ENCODE measurements at regions not wholly inside any gene's neighbourhood (a gene's known extent, or its start where the extent isn't known, plus 50 kb on each side); places are given as distances from the start of the nearest gene placed in this dataset.
A peak's percentile ranks its signal among the peaks of the same experiment; 100 is the strongest.

- no peaks in the 10 kb centered on the region for H3K27me3 ChIP-seq (ENCODE audit: control insufficient read depth, insufficient read depth, low read length)
- no peaks in the 10 kb centered on the region for H3K9me3 ChIP-seq (ENCODE audit: control insufficient read depth, insufficient read depth, low read depth, low read length)
- H3K9ac ChIP-seq (ENCODE audit: low read length): no peak overlapping the region
- H3K4me1 ChIP-seq (ENCODE audit: control insufficient read depth, insufficient read depth, low read length): no peaks in the 10 kb centered on the region
- no peak overlapping the region for H3K27ac ChIP-seq (ENCODE audit: low read depth, low read length)
- H3K36me3 ChIP-seq (ENCODE audit: control insufficient read depth, insufficient read depth, low read length): no peaks in the 10 kb centered on the region
- H3K4me3 ChIP-seq (ENCODE audit: low read depth, low read length): no peak overlapping the region
Measured at GRCh38 chr7:35480806-35481205, 214.1 kb downstream of the HERPUD2 start.

GRCh38 chr7:35477609-35478008, 217.3 kb downstream of the HERPUD2 start:
- Histone ChIP-seq H3K9ac (ENCODE audit: low read length) (no peak overlapping the region), H3K27me3 (ENCODE audit: control insufficient read depth, insufficient read depth, low read length) (no peaks in the 10 kb centered on the region), H3K36me3 (ENCODE audit: control insufficient read depth, insufficient read depth, low read length) (no peaks in the 10 kb centered on the region), H3K9me3 (ENCODE audit: control insufficient read depth, insufficient read depth, low read depth, low read length) (no peaks in the 10 kb centered on the region), H3K27ac (ENCODE audit: low read depth, low read length) (no peak overlapping the region), H3K4me3 (ENCODE audit: low read depth, low read length) (no peak overlapping the region), H3K4me1 (ENCODE audit: control insufficient read depth, insufficient read depth, low read length) (no peaks in the 10 kb centered on the region)

- Histone ChIP-seq H3K9ac (ENCODE audit: low read length) (no peak overlapping the region), H3K4me1 (ENCODE audit: control insufficient read depth, insufficient read depth, low read length) (no peaks in the 10 kb centered on the region), H3K9me3 (ENCODE audit: control insufficient read depth, insufficient read depth, low read depth, low read length) (no peaks in the 10 kb centered on the region), H3K27ac (ENCODE audit: low read depth, low read length) (no peak overlapping the region), H3K4me3 (ENCODE audit: low read depth, low read length) (no peak overlapping the region), H3K36me3 (ENCODE audit: control insufficient read depth, insufficient read depth, low read length) (no peaks in the 10 kb centered on the region), H3K27me3 (ENCODE audit: control insufficient read depth, insufficient read depth, low read length) (no peaks in the 10 kb centered on the region)
Measured at GRCh38 chr7:35474100-35474499, 220.2 kb upstream of the TBX20 start.

- H3K4me1 ChIP-seq (ENCODE audit: control insufficient read depth, insufficient read depth, low read length): no peaks in the 10 kb centered on the region
- no peak overlapping the region for H3K9ac ChIP-seq (ENCODE audit: low read length)
- H3K36me3 ChIP-seq (ENCODE audit: control insufficient read depth, insufficient read depth, low read length): no peaks in the 10 kb centered on the region
- H3K27ac ChIP-seq (ENCODE audit: low read depth, low read length): no peak overlapping the region
- H3K27me3 ChIP-seq (ENCODE audit: control insufficient read depth, insufficient read depth, low read length): no peaks in the 10 kb centered on the region
- H3K4me3 ChIP-seq (ENCODE audit: low read depth, low read length): no peak overlapping the region
- H3K9me3 ChIP-seq (ENCODE audit: control insufficient read depth, insufficient read depth, low read depth, low read length): no peaks in the 10 kb centered on the region
Measured at GRCh38 chr7:35468606-35469005, 214.7 kb upstream of the TBX20 start.

GRCh38 chr7:35467456-35467978, 213.6 kb upstream of the TBX20 start:
- Histone ChIP-seq H3K36me3 (ENCODE audit: control insufficient read depth, insufficient read depth, low read length) (no peaks in the 10 kb centered on the region), H3K4me1 (ENCODE audit: control insufficient read depth, insufficient read depth, low read length) (no peaks in the 10 kb centered on the region), H3K9ac (ENCODE audit: low read length) (no peak overlapping the region), H3K27ac (ENCODE audit: low read depth, low read length) (no peak overlapping the region), H3K9me3 (ENCODE audit: control insufficient read depth, insufficient read depth, low read depth, low read length) (no peaks in the 10 kb centered on the region), H3K27me3 (ENCODE audit: control insufficient read depth, insufficient read depth, low read length) (no peaks in the 10 kb centered on the region), H3K4me3 (ENCODE audit: low read depth, low read length) (no peak overlapping the region)

- Histone ChIP-seq H3K9me3 (ENCODE audit: control insufficient read depth, insufficient read depth, low read depth, low read length) (no peaks in the 10 kb centered on the region), H3K4me3 (ENCODE audit: low read depth, low read length) (no peak overlapping the region), H3K36me3 (ENCODE audit: control insufficient read depth, insufficient read depth, low read length) (no peaks in the 10 kb centered on the region), H3K9ac (ENCODE audit: low read length) (no peak overlapping the region), H3K27ac (ENCODE audit: low read depth, low read length) (no peak overlapping the region), H3K27me3 (ENCODE audit: control insufficient read depth, insufficient read depth, low read length) (no peaks in the 10 kb centered on the region), H3K4me1 (ENCODE audit: control insufficient read depth, insufficient read depth, low read length) (no peaks in the 10 kb centered on the region)
Measured at GRCh38 chr7:35465791-35466336, 212.0 kb upstream of the TBX20 start.

GRCh38 chr7:35463751-35464150, 209.9 kb upstream of the TBX20 start:
- no peaks in the 10 kb centered on the region; the same call in 1 of the 2 replicates for H3K9me3 ChIP-seq (ENCODE audit: control insufficient read depth, insufficient read depth, low read depth, low read length)
- H3K36me3 ChIP-seq (ENCODE audit: control insufficient read depth, insufficient read depth, low read length): no peaks in the 10 kb centered on the region
- no peak overlapping the region for H3K4me3 ChIP-seq (ENCODE audit: low read depth, low read length)
- no peak overlapping the region for H3K27ac ChIP-seq (ENCODE audit: low read depth, low read length)
- H3K4me1 ChIP-seq (ENCODE audit: control insufficient read depth, insufficient read depth, low read length): no peaks in the 10 kb centered on the region
- no peaks in the 10 kb centered on the region for H3K27me3 ChIP-seq (ENCODE audit: control insufficient read depth, insufficient read depth, low read length)
- no peak overlapping the region for H3K9ac ChIP-seq (ENCODE audit: low read length)

GRCh38 chr7:35463176-35463700, 209.3 kb upstream of the TBX20 start:
- no peaks in the 10 kb centered on the region; the same call in 1 of the 2 replicates for H3K9me3 ChIP-seq (ENCODE audit: control insufficient read depth, insufficient read depth, low read depth, low read length)
- no peaks in the 10 kb centered on the region for H3K4me1 ChIP-seq (ENCODE audit: control insufficient read depth, insufficient read depth, low read length)
- H3K27ac ChIP-seq (ENCODE audit: low read depth, low read length): no peak overlapping the region
- H3K27me3 ChIP-seq (ENCODE audit: control insufficient read depth, insufficient read depth, low read length): no peaks in the 10 kb centered on the region
- no peaks in the 10 kb centered on the region for H3K36me3 ChIP-seq (ENCODE audit: control insufficient read depth, insufficient read depth, low read length)
- no peak overlapping the region for H3K9ac ChIP-seq (ENCODE audit: low read length)
- no peak overlapping the region for H3K4me3 ChIP-seq (ENCODE audit: low read depth, low read length)

GRCh38 chr7:35454575-35455385, 200.9 kb upstream of the TBX20 start:
- peaks cover 25% of the 10 kb centered on the region for H3K27me3 ChIP-seq (ENCODE audit: control insufficient read depth, insufficient read depth, low read length)
- no peaks in the 10 kb centered on the region; the same call in 1 of the 2 replicates for H3K4me1 ChIP-seq (ENCODE audit: control insufficient read depth, insufficient read depth, low read length)
- H3K27ac ChIP-seq (ENCODE audit: low read depth, low read length): no peak overlapping the region
- H3K4me3 ChIP-seq (ENCODE audit: low read depth, low read length): peak overlapping the region; percentile 49; the same call in 1 of the 2 replicates
- H3K9me3 ChIP-seq (ENCODE audit: control insufficient read depth, insufficient read depth, low read depth, low read length): peaks cover 6% of the 10 kb centered on the region; the same call in 1 of the 2 replicates
- no peaks in the 10 kb centered on the region for H3K36me3 ChIP-seq (ENCODE audit: control insufficient read depth, insufficient read depth, low read length)
- H3K9ac ChIP-seq (ENCODE audit: low read length): no peak overlapping the region

GRCh38 chr7:35450456-35451214, 196.7 kb upstream of the TBX20 start:
- H3K9ac ChIP-seq (ENCODE audit: low read length): no peak overlapping the region
- H3K4me1 ChIP-seq (ENCODE audit: control insufficient read depth, insufficient read depth, low read length): no peaks in the 10 kb centered on the region; the same call in 1 of the 2 replicates
- H3K27me3 ChIP-seq (ENCODE audit: control insufficient read depth, insufficient read depth, low read length): peaks cover 25% of the 10 kb centered on the region
- H3K4me3 ChIP-seq (ENCODE audit: low read depth, low read length): no peak overlapping the region
- H3K36me3 ChIP-seq (ENCODE audit: control insufficient read depth, insufficient read depth, low read length): no peaks in the 10 kb centered on the region
- H3K27ac ChIP-seq (ENCODE audit: low read depth, low read length): no peak overlapping the region
- H3K9me3 ChIP-seq (ENCODE audit: control insufficient read depth, insufficient read depth, low read depth, low read length): no peaks in the 10 kb centered on the region

Measured in HUES6 (cell line).